SU-DHL-6 (cell line): ENCODE measurements at regions not wholly inside any gene's neighbourhood (a gene's known extent, or its start where the extent isn't known, plus 50 kb on each side); places are given as distances from the start of the nearest gene placed in this dataset.

Experiments
- H2AFZ ChIP-seq: fragments of 200-600 bp; sonication (generic); 2 replicates; pipeline ENCODE4 v1.6.1; 2014; ENCODE audit warnings: low read depth, mild to moderate bottlenecking, moderate library complexity, mixed read lengths, antibody characterized with exemption, low read length; ENCODE audit not compliant: severe bottlenecking
- H3F3A ChIP-seq: fragments of 200-600 bp; shearing (Covaris generic); 2 replicates; pipeline ENCODE4 v1.6.0; 2016; ENCODE audit warnings: antibody characterized with exemption, mild to moderate bottlenecking; ENCODE audit not compliant: insufficient read depth
- H3K27ac ChIP-seq: fragments of 200-600 bp; sonication (generic); 2 replicates; pipeline ENCODE4 v1.5.1; 2016; ENCODE audit warnings: low read depth, mild to moderate bottlenecking, low read length, moderate library complexity, mixed read lengths
- H3K27me3 ChIP-seq: fragments of 200-600 bp; sonication (generic), shearing (Covaris generic); 2 replicates; pipeline ENCODE4 v1.6.0; 2014; ENCODE audit warnings: mild to moderate bottlenecking, low read length
- H3K36me3 ChIP-seq: fragments of 200-600 bp; sonication (generic); 2 replicates; pipeline ENCODE4 v1.6.1; 2014; ENCODE audit warnings: mild to moderate bottlenecking, low read length, mixed read lengths
- H3K4me2 ChIP-seq: fragments of 300-600, 200-600 bp; shearing (Covaris generic), sonication (generic); 2 replicates; pipeline ENCODE4 v1.6.0; 2014; ENCODE audit warnings: low read length, low read depth, mild to moderate bottlenecking; ENCODE audit not compliant: poor library complexity, severe bottlenecking
- H3K4me3 ChIP-seq: fragments of 200-600 bp; sonication (generic); 2 replicates; pipeline ENCODE4 v1.5.1; 2014; ENCODE audit warnings: antibody characterized with exemption, low read length, mild to moderate bottlenecking, mixed read lengths; ENCODE audit not compliant: insufficient read depth, poor library complexity, severe bottlenecking
- H3K79me2 ChIP-seq: fragments of 200-600 bp; sonication (generic); 2 replicates; pipeline ENCODE4 v1.6.1; 2014; ENCODE audit warnings: mild to moderate bottlenecking, low read length, moderate library complexity; ENCODE audit not compliant: insufficient read depth
- H3K9ac ChIP-seq: fragments of 200-600 bp; sonication (generic); 2 replicates; pipeline ENCODE4 v1.7.0; 2014; ENCODE audit warnings: mild to moderate bottlenecking, low read length
- H3K9me2 ChIP-seq: fragments of 200-600 bp; sonication (generic); replicated peaks from 2 replicates; pipeline ENCODE4 v1.6.1; 2014; ENCODE audit warnings: low read length; ENCODE audit not compliant: insufficient read depth
- H3K9me3 ChIP-seq: fragments of 200-600 bp; sonication (generic); 2 replicates; pipeline ENCODE4 v1.6.1; 2014; ENCODE audit warnings: low read length, mixed read lengths; ENCODE audit not compliant: insufficient read depth
- H4K20me1 ChIP-seq: fragments of 200-600 bp; sonication (generic); 2 replicates; pipeline ENCODE4 v1.6.1; 2014; ENCODE audit warnings: low read depth, mild to moderate bottlenecking, antibody characterized with exemption, low read length, moderate library complexity, mixed read lengths
- EZH2phosphoT487 ChIP-seq: fragments of 200-600 bp; sonication (generic), shearing (Covaris generic); conservative IDR thresholded peaks from 2 replicates; pipeline ENCODE4 v1.6.1; 2018; ENCODE audit warnings: mild to moderate bottlenecking, antibody characterized with exemption, low read length, moderate library complexity, mixed read lengths
- TF ChIP-seq, protein P1 (sequence below): fragments of 200-600 bp; sonication (generic); IDR thresholded peaks from one replicate; pipeline ENCODE4 v1.5.1; 2017; ENCODE audit warnings: antibody characterized with exemption, mild to moderate bottlenecking, low read length, moderate library complexity; ENCODE audit not compliant: insufficient read depth, poor library complexity, severe bottlenecking

DNA sequence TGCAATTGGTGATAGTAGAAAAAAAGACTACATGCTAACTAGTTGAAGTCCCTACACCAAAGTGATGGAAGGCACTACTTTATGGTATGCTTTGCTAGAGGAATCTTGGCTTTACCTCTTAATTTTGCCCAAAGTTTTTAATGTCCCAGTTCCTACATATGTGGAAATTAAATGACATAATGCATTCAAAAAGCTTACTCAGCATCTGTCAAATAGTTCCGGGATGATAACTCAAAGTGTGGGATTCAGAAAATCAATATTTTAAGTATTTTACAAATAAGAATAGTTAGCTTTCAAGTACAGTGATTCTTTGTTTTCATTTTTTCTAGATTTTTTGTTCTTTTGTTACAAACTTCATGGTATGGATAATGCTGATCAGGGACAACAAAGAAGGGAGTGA lies 211.6 kb downstream of the PCDH20 start:
- H3F3A ChIP-seq, result no peaks in the 10 kb centered on the region
- TF ChIP-seq, protein P1, sequence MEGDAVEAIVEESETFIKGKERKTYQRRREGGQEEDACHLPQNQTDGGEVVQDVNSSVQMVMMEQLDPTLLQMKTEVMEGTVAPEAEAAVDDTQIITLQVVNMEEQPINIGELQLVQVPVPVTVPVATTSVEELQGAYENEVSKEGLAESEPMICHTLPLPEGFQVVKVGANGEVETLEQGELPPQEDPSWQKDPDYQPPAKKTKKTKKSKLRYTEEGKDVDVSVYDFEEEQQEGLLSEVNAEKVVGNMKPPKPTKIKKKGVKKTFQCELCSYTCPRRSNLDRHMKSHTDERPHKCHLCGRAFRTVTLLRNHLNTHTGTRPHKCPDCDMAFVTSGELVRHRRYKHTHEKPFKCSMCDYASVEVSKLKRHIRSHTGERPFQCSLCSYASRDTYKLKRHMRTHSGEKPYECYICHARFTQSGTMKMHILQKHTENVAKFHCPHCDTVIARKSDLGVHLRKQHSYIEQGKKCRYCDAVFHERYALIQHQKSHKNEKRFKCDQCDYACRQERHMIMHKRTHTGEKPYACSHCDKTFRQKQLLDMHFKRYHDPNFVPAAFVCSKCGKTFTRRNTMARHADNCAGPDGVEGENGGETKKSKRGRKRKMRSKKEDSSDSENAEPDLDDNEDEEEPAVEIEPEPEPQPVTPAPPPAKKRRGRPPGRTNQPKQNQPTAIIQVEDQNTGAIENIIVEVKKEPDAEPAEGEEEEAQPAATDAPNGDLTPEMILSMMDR, result no peak
- TF ChIP-seq EZH2phosphoT487, result no peak
- no peaks in the 10 kb centered on the region for H3K36me3 ChIP-seq

GRCh38 chr13:61202042-61202441 lies 213.6 kb downstream of the PCDH20 start:
- no peaks in the 10 kb centered on the region for H3K9me3 ChIP-seq
- no peaks in the 10 kb centered on the region for H4K20me1 ChIP-seq

More for the DNA sequence above, 211.6 kb downstream of the PCDH20 start:
- Histone ChIP-seq H3K4me3 (no peak overlapping the region), H4K20me1 (no peaks in the 10 kb centered on the region), H2AFZ (no peak overlapping the region), H3K27ac (no peak overlapping the region), H3K4me2 (no peak overlapping the region), H3K9me2 (no peaks in the 10 kb centered on the region), H3K9me3 (no peaks in the 10 kb centered on the region), H3K79me2 (no peaks in the 10 kb centered on the region), H3K9ac (no peak overlapping the region), H3K27me3 (no peaks in the 10 kb centered on the region)

DNA sequence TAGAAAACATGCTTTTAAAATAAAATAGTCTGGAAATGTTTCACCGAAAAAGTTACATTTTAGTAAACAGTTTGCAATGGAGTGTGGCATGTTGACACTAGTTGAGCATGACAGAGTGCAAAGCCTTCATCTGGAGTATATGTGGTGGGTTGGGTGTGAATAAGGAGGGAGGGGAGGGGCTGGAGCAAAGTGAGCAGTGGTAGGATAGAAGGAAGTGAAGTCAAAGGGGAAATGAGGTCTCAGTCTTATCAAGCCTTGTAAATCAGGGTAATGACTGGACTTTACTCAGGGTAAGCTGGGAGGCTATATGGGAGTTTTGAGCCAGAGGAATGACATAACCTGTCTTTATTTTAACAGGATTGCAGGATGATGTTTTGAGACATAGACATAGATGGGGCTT lies 222.8 kb downstream of the PCDH20 start:
- Histone ChIP-seq H3K79me2 (no peaks in the 10 kb centered on the region), H3F3A (no peaks in the 10 kb centered on the region), H3K27ac (no peak overlapping the region), H3K27me3 (no peaks in the 10 kb centered on the region), H2AFZ (no peak overlapping the region), H3K36me3 (no peaks in the 10 kb centered on the region), H3K9me2 (no peaks in the 10 kb centered on the region), H3K4me3 (no peak overlapping the region), H4K20me1 (no peaks in the 10 kb centered on the region), H3K9me3 (no peaks in the 10 kb centered on the region), H3K4me2 (no peak overlapping the region), H3K9ac (no peak overlapping the region)
- TF ChIP-seq EZH2phosphoT487, result no peak
- TF ChIP-seq, protein P1, result no peak

More at GRCh38 chr13:61202042-61202441, 213.6 kb downstream of the PCDH20 start:
- Histone ChIP-seq H3K9ac (no peak overlapping the region), H3K4me3 (no peak overlapping the region), H3K36me3 (no peaks in the 10 kb centered on the region), H3K4me2 (no peak overlapping the region), H3F3A (no peaks in the 10 kb centered on the region), H3K27me3 (no peaks in the 10 kb centered on the region), H3K79me2 (no peaks in the 10 kb centered on the region), H2AFZ (no peak overlapping the region), H3K9me2 (no peaks in the 10 kb centered on the region), H3K27ac (no peak overlapping the region)
- TF ChIP-seq, protein P1, result no peak
- TF ChIP-seq EZH2phosphoT487, result no peak
